ENCODE measurements at regions not wholly inside any gene's neighbourhood (a gene's known extent, or its start where the extent isn't known, plus 50 kb on each side); places are given as distances from the start of the nearest gene placed in this dataset.

DNA sequence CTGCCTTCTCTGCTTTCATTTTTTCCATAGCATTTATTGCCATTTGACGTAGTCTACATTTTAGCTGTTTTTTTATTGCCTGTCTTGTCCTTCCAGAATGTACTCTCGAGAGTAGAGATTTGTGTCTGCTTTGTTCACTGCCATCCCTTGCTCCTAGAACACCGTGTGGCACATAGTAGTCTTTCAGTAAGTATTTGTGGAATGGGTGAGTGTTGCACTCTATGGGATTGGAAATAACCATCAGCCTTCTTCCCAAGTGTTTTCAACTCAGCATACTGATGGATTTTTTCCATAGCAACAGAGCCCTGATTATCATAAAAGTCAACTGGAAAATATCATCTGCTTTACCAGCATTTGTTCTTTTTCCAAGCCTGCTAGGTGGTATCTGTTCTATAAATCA, 462.6 kb downstream of the ENC1 start:
- CTCF ChIA-PET: interaction anchor here (1.5 kb wide), 1 partner anchor 16 kb away, joined by 3 read pairs; no protein-coding TSS in a partner anchor
- POLR2A ChIA-PET: no interaction called here
- no peaks in the 10 kb centered on the region for H3K9me3 ChIP-seq (ENCODE audit: control insufficient read depth, insufficient read depth, low read depth, low read length)
- H3K4me1 ChIP-seq (ENCODE audit: control insufficient read depth, insufficient read depth, low read length): peaks cover 15% of the 10 kb centered on the region
- no peaks in the 10 kb centered on the region for H3K36me3 ChIP-seq (ENCODE audit: control insufficient read depth in 2 of 2, insufficient read depth in 1 of 2, low read length in 2 of 2)
- H3K27ac ChIP-seq (ENCODE audit: extremely low read depth, low read depth, low read length): no peak overlapping the region
- H3K4me3 ChIP-seq (ENCODE audit: low read depth, low read length): no peak overlapping the region
- TF ChIP-seq ZNF274 (IDR thresholded peaks at IDR 0.05; ENCODE audit: low read length) (no peak), ZNF274 (tag by site-specific recombination; IDR thresholded peaks at IDR 0.05; ENCODE audit: borderline replicate concordance) (no peak)
- TF ChIP-seq, protein P1, sequence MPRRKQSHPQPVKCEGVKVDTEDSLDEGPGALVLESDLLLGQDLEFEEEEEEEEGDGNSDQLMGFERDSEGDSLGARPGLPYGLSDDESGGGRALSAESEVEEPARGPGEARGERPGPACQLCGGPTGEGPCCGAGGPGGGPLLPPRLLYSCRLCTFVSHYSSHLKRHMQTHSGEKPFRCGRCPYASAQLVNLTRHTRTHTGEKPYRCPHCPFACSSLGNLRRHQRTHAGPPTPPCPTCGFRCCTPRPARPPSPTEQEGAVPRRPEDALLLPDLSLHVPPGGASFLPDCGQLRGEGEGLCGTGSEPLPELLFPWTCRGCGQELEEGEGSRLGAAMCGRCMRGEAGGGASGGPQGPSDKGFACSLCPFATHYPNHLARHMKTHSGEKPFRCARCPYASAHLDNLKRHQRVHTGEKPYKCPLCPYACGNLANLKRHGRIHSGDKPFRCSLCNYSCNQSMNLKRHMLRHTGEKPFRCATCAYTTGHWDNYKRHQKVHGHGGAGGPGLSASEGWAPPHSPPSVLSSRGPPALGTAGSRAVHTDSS (tag by site-specific recombination; IDR thresholded peaks at IDR 0.05): no peak

DNA sequence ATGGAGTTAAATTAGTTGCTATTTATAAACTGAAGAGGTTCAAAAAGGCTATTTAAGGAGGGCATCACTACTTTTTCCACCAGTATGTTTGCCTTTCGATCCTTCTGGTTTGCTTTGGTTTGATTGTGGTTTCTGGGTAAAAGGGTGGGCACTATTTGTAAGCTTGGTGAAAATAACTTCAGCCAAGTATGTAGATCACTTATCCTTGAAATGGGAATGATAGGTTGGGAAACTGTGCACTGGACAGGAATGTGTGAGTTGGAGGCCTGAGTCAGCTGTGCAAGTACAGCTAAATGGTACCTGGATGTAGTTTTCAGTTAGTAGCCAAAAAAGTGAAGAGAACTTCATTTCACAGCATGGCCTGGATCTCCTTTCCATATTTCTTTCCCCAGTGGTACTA, 466.2 kb downstream of the ENC1 start:
- Histone ChIP-seq H3K27ac (ENCODE audit: extremely low read depth, low read depth, low read length) (no peak overlapping the region), H3K4me1 (ENCODE audit: control insufficient read depth, insufficient read depth, low read length) (peaks cover 8% of the 10 kb centered on the region), H3K36me3 (ENCODE audit: control insufficient read depth in 2 of 2, insufficient read depth in 1 of 2, low read length in 2 of 2) (no peaks in the 10 kb centered on the region), H3K9me3 (ENCODE audit: control insufficient read depth, insufficient read depth, low read depth, low read length) (no peaks in the 10 kb centered on the region), H3K4me3 (ENCODE audit: low read depth, low read length) (no peak overlapping the region)
- no peak for TF ChIP-seq SALL2 (tag by site-specific recombination; IDR thresholded peaks at IDR 0.05; ENCODE audit: borderline replicate concordance)
- no peak for TF ChIP-seq ZNF658 (tag by site-specific recombination; IDR thresholded peaks at IDR 0.05)
- no peak for TF ChIP-seq ZNF76 (tag by site-specific recombination; IDR thresholded peaks at IDR 0.05; ENCODE audit: borderline replicate concordance, low read depth)
- TF ChIP-seq, protein P2, sequence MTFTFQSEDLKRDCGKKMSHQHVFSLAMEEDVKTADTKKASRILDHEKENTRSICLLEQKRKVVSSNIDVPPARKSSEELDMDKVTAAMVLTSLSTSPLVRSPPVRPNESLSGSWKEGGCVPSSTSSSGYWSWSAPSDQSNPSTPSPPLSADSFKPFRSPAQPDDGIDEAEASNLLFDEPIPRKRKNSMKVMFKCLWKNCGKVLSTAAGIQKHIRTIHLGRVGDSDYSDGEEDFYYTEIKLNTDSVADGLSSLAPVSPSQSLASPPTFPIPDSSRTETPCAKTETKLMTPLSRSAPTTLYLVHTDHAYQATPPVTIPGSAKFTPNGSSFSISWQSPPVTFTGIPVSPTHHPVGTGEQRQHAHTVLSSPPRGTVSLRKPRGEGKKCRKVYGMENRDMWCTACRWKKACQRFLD (tag by site-specific recombination; IDR thresholded peaks at IDR 0.05): no peak
- TF ChIP-seq, protein P3, sequence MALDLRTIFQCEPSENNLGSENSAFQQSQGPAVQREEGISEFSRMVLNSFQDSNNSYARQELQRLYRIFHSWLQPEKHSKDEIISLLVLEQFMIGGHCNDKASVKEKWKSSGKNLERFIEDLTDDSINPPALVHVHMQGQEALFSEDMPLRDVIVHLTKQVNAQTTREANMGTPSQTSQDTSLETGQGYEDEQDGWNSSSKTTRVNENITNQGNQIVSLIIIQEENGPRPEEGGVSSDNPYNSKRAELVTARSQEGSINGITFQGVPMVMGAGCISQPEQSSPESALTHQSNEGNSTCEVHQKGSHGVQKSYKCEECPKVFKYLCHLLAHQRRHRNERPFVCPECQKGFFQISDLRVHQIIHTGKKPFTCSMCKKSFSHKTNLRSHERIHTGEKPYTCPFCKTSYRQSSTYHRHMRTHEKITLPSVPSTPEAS (tag by site-specific recombination; IDR thresholded peaks at IDR 0.05): no peak
- no peak for TF ChIP-seq ZNF214 (tag by site-specific recombination; IDR thresholded peaks at IDR 0.05; ENCODE audit: borderline replicate concordance)
- TF ChIP-seq ZNF596 (tag by site-specific recombination; IDR thresholded peaks at IDR 0.05): no peak
- no peak for TF ChIP-seq ZNF555 (tag by site-specific recombination; conservative IDR thresholded peaks at IDR 0.05)
- TF ChIP-seq, protein P4, sequence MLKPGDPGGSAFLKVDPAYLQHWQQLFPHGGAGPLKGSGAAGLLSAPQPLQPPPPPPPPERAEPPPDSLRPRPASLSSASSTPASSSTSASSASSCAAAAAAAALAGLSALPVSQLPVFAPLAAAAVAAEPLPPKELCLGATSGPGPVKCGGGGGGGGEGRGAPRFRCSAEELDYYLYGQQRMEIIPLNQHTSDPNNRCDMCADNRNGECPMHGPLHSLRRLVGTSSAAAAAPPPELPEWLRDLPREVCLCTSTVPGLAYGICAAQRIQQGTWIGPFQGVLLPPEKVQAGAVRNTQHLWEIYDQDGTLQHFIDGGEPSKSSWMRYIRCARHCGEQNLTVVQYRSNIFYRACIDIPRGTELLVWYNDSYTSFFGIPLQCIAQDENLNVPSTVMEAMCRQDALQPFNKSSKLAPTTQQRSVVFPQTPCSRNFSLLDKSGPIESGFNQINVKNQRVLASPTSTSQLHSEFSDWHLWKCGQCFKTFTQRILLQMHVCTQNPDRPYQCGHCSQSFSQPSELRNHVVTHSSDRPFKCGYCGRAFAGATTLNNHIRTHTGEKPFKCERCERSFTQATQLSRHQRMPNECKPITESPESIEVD (tag by site-specific recombination; IDR thresholded peaks at IDR 0.05): no peak
- TF ChIP-seq ZNF121 (tag by site-specific recombination; IDR thresholded peaks at IDR 0.05): no peak
- no peak for TF ChIP-seq ZNF529 (tag by site-specific recombination; IDR thresholded peaks at IDR 0.05; ENCODE audit: insufficient replicate concordance)
- TF ChIP-seq, protein P5, sequence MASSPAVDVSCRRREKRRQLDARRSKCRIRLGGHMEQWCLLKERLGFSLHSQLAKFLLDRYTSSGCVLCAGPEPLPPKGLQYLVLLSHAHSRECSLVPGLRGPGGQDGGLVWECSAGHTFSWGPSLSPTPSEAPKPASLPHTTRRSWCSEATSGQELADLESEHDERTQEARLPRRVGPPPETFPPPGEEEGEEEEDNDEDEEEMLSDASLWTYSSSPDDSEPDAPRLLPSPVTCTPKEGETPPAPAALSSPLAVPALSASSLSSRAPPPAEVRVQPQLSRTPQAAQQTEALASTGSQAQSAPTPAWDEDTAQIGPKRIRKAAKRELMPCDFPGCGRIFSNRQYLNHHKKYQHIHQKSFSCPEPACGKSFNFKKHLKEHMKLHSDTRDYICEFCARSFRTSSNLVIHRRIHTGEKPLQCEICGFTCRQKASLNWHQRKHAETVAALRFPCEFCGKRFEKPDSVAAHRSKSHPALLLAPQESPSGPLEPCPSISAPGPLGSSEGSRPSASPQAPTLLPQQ (tag by site-specific recombination; IDR thresholded peaks at IDR 0.05): no peak
- no peak for TF ChIP-seq ZSCAN16 (tag by site-specific recombination; IDR thresholded peaks at IDR 0.05)
- TF ChIP-seq, protein P6, sequence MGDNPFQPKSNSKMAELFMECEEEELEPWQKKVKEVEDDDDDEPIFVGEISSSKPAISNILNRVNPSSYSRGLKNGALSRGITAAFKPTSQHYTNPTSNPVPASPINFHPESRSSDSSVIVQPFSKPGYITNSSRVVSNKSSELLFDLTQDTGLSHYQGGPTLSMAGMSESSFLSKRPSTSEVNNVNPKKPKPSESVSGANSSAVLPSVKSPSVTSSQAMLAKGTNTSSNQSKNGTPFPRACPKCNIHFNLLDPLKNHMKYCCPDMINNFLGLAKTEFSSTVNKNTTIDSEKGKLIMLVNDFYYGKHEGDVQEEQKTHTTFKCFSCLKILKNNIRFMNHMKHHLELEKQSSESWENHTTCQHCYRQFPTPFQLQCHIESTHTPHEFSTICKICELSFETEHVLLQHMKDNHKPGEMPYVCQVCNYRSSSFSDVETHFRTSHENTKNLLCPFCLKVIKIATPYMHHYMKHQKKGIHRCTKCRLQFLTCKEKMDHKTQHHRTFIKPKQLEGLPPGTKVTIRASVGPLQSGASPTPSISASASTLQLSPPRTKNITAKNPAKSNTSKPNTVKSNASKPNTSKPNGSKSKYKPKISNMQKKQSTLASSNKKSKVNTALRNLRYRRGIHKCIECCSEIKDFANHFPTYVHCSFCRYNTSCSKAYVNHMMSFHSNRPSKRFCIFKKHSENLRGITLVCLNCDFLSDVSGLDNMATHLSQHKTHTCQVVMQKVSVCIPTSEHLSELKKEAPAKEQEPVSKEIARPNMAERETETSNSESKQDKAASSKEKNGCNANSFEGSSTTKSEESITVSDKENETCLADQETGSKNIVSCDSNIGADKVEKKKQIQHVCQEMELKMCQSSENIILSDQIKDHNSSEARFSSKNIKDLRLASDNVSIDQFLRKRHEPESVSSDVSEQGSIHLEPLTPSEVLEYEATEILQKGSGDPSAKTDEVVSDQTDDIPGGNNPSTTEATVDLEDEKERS (tag by site-specific recombination; IDR thresholded peaks at IDR 0.05): no peak
- ChIA-PET CTCF (interaction anchor here (0.5 to 1.3 kb wide), 5 partner anchors 14 to 298 kb away, joined by 3 to 5 read pairs (median 3); no protein-coding TSS in a partner anchor), POLR2A (interaction anchor here (0.6 kb wide), 1 partner anchor 638 kb away, joined by 7 read pairs; no protein-coding TSS in a partner anchor)

Measured in HEK293 (cell line).